ENCODE measurements at regions not wholly inside any gene's neighbourhood (a gene's known extent, or its start where the extent isn't known, plus 50 kb on each side); places are given as distances from the start of the nearest gene placed in this dataset.

GRCh38 chr2:144277622-144278354, 242.1 kb downstream of the ZEB2 start:
- no peaks in the 10 kb centered on the region for H3K4me1 ChIP-seq
- 82 to 93% (median 86%) methylated on average over 2 of the region's 2 CpGs for WGBS, 5 donors
- no peaks in the 10 kb centered on the region for H3K9me3 ChIP-seq
- H3K36me3 ChIP-seq, result no peaks in the 10 kb centered on the region
- no peaks in the 10 kb centered on the region for H3K27me3 ChIP-seq
- TF ChIP-seq CTCF (IDR thresholded peaks at IDR 0.05) (no peak), POLR2A (IDR thresholded peaks at IDR 0.05) (no peak), EP300 (IDR thresholded peaks at IDR 0.05) (no peak), POLR2AphosphoS5 (IDR thresholded peaks at IDR 0.05) (no peak)
- H3K27ac ChIP-seq, result no peak overlapping the region
- DNase-seq, result no peak
- no peak overlapping the region for H3K4me3 ChIP-seq
- intact Hi-C loops (cut with DNase I; ENCODE audit: low total_unique reads), result no loop called here

GRCh38 chr2:144275340-144275739, 244.6 kb downstream of the ZEB2 start:
- no peak overlapping the region for H3K4me3 ChIP-seq
- H3K27ac ChIP-seq, result no peak overlapping the region

GRCh38 chr2:144274131-144274530, 245.8 kb downstream of the ZEB2 start:
- WGBS, 5 donors, result 45 to 71% (median 64%) methylated on average over 2 of the region's 2 CpGs
- intact Hi-C loops (cut with DNase I; ENCODE audit: low total_unique reads), result no loop called here
- no peak for TF ChIP-seq CTCF (IDR thresholded peaks at IDR 0.05)
- TF ChIP-seq EP300 (IDR thresholded peaks at IDR 0.05), result no peak
- no peak for TF ChIP-seq POLR2A (IDR thresholded peaks at IDR 0.05)
- TF ChIP-seq POLR2AphosphoS5 (IDR thresholded peaks at IDR 0.05), result no peak

More at GRCh38 chr2:144275340-144275739, 244.6 kb downstream of the ZEB2 start:
- Histone ChIP-seq H3K4me1 (peaks cover 0 to 8% (median 0%) of the 10 kb centered on the region in 4 donors), H3K36me3 (no peaks in the 10 kb centered on the region), H3K27me3 (no peaks in the 10 kb centered on the region), H3K9me3 (no peaks in the 10 kb centered on the region)
- intact Hi-C loops (cut with DNase I; ENCODE audit: low total_unique reads), result no loop called here
- DNase-seq, result no peak
- TF ChIP-seq CTCF (IDR thresholded peaks at IDR 0.05) (no peak), POLR2AphosphoS5 (IDR thresholded peaks at IDR 0.05) (no peak), EP300 (IDR thresholded peaks at IDR 0.05) (no peak), POLR2A (IDR thresholded peaks at IDR 0.05) (no peak)

GRCh38 chr2:144270951-144271350, 249.0 kb downstream of the ZEB2 start:
- no peak for TF ChIP-seq POLR2AphosphoS5 (IDR thresholded peaks at IDR 0.05)
- TF ChIP-seq EP300 (IDR thresholded peaks at IDR 0.05), result no peak
- no peak for TF ChIP-seq CTCF (IDR thresholded peaks at IDR 0.05)
- no peak for TF ChIP-seq POLR2A (IDR thresholded peaks at IDR 0.05)
- no peak for DNase-seq
- Histone ChIP-seq H3K9me3 (no peaks in the 10 kb centered on the region), H3K4me3 (no peak overlapping the region), H3K27me3 (no peaks in the 10 kb centered on the region), H3K27ac (no peak overlapping the region), H3K4me1 (peaks cover 0 to 8% (median 0%) of the 10 kb centered on the region in 4 donors), H3K36me3 (no peaks in the 10 kb centered on the region)
- 63 to 79% (median 73%) methylated on average over 1 of the region's 1 CpG for WGBS, 5 donors
- intact Hi-C loops (cut with DNase I; ENCODE audit: low total_unique reads), result no loop called here

More at GRCh38 chr2:144274131-144274530, 245.8 kb downstream of the ZEB2 start:
- no peaks in the 10 kb centered on the region for H3K36me3 ChIP-seq
- no peak overlapping the region for H3K4me3 ChIP-seq
- no peak overlapping the region for H3K27ac ChIP-seq
- no peaks in the 10 kb centered on the region for H3K27me3 ChIP-seq
- DNase-seq, result no peak
- H3K9me3 ChIP-seq, result no peaks in the 10 kb centered on the region
- peaks cover 0 to 8% (median 0%) of the 10 kb centered on the region in 4 donors for H3K4me1 ChIP-seq
